ENCODE measurements at regions not wholly inside any gene's neighbourhood (a gene's known extent, or its start where the extent isn't known, plus 50 kb on each side); places are given as distances from the start of the nearest gene placed in this dataset.
"Not testable (repeated sequence)": the region's sequence is repeated elsewhere in the genome, so short reads cannot be mapped to it uniquely, and the experiment has no call there.

- DNase-seq: no peak
Measured at GRCh38 chr13:91032104-91032503, 315.4 kb upstream of the MIR17HG start.

- no peak for DNase-seq
Measured at GRCh38 chr13:91036886-91037285, 310.6 kb upstream of the MIR17HG start.

DNA sequence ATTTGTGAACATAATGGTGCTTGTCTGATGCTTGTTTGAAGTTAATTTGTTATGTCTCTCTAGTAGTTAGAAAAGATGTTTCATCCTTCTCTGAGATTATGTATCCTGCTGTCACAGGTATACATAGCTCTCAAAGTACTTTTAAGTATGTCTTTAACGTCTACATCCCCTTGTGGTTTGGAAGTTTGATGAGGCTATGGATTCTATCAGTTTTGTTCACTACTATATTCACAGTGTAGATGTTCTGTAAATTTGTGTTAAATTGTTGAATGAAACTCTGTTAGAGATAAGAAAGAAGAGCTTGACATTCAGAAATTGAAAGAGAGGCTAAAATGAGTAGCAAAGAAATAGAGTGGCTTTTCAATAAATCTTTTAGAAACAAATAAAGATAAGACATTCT lies 304.6 kb upstream of the MIR17HG start:
- DNase-seq: no peak

DNA sequence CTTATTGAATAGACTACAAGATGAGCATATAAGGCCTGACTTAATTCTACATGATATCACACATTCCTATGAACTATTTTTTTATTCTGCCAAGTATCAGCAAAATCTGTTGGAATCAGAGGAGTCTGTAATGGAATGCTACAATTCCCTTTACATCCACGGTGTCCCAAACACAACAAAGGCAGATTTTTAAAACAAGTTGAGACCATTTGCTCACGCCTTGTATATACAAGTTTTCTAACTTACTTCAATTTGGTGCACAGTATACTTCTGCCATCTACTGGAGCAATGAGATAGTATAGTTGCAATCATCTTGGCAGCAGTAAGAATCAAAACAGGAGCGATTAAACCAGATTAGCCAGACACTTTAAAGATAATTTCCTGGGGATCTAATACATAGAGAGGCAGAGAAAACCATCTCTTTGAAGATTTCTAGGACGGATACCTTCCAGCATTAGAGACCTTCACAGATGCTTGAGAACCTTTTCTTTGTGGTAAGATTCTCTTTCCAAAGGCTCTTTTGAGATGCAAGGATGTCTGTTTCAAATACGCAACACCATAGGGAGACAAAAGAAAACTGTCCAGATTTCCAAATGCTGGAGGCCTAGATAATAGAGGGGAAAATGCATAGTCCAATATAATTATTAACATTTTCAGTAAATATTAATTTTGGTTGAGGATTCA lies 302.0 kb upstream of the MIR17HG start:
- no peak for DNase-seq

- no peak for DNase-seq
Measured at GRCh38 chr13:91046715-91047327, 300.7 kb upstream of the MIR17HG start.

DNA sequence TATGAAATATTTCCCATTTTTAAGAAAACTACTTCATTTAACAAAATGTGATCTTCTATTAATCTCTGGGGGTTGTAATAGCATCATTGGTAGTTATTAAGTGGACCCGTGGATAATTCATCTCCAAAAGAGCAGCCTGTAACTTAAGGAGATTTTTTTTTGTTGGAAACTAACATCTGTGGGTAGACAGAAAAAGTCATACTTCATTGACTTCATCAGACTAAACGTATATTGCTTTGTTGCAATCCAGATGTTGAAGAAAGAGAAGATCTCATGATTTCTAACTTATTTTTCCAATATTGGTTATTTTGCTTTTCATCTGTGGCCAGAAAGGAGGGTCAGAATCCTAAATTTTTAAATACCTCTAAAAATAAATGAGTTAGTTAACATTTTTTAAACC lies 296.5 kb upstream of the MIR17HG start:
- DNase-seq: no peak

GRCh38 chr13:91052876-91053275 lies 294.6 kb upstream of the MIR17HG start:
- no peak for DNase-seq

DNA sequence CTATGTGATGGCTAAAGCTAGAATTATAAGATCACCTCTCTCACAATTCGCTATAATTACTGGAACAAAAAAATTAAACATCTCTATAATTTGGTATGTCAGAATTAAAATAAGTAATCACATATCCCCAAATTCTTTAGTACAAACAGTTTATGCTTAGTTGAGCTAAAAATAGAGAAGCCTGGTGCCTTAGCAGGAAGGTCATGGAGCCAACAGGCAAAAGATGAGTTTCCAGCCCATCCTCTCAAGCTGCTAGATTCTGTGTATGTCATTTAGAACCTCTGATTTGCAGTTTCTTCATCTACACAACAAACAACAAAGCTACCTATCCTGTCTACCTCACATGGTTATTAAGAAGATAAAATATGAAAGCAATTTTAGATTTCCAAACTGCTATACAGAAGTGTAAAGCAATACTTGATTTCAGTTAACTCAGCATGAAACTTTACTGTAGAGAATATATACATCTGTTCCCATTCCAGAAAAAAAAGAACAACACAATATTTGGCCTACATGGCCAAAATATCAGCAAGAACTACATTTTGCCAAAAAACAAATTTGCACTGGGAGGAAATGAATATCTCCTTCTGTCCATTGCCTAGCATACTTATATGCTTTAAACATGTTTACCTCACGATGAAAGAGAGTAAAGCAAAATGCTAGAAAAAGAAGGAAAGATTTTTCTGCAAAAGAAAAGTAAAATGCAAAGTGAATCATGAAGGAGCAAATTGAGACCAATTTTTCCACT lies 294.0 kb upstream of the MIR17HG start:
- no peak for DNase-seq

DNA sequence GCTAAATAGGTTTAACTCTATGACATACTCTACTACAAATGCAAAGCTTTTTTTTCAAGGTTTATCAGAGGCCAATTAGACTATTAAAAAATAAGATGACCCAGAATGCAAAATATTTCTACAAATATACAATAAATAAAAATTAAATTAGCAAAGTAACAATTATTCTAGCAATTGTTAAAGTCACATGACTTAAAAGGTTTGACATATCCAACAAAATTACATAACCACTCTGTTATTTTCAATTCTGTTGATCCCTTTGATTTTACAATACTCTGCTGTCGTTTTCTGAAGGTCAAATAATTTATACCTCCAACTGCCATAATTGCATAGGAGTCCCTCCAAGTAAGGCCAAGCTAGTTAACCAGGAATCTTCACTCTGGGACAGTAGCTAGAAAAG lies 292.6 kb upstream of the MIR17HG start:
- no peak for DNase-seq

DNA sequence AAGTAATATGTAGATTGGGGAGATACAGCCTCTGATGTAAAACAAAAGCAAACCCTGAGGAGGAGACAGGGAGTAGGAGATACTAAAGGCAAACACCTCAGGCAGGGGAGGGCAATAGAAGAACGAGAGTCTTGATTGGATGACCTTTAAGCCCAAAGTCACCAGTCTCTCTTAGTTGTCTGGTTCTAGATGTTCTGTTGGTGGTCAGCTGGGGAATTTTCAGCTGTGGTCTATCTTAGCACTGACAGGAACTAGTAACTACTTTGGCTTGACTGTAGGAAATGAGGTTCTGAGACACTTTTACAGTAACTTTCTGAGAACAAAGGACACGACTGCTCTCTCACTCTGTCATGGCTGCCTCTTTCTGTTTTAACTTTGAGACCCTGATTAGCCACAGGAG lies 290.7 kb upstream of the MIR17HG start:
- no peak for DNase-seq

GRCh38 chr13:91057507-91057906 lies 290.0 kb upstream of the MIR17HG start:
- not testable (repeated sequence) for DNase-seq

DNA sequence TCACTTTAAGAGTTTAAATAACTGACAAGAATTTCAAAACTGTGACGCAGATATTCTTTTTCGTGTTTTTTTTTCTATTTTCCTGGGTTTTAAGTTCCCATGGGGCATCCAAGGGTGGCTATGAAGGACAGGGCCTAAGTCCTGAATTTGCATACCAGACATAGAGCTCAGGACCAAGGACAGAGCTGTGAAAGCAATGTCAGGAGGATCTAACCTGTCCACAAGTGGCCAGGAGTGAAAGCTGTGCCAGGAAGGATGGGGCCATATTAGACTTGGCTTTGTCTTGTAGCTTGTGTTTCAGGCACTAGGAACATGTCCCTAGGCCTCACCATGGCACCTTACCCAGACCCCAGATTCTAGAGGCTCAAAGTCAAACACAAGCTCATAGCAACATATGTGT lies 289.4 kb upstream of the MIR17HG start:
- no peak for DNase-seq

DNA sequence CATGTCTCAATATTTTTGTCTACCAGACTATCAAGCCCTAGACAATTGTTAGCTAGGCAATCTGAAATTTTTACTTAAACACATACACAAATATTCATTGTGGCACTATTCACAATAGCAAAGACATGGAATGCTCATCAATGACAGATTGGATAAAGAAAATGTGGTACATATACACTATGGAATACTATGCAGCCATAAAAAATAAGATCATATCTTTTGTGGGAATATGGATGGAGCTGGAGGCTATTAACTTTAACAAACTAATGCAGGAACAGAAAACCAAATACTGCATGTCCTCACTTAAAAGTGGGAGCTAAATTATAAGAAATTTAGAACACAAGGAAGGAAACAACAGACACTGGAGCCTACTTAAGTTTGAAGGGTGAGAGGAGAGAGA lies 288.6 kb upstream of the MIR17HG start:
- DNase-seq: no peak

- DNase-seq: no peak
Measured at GRCh38 chr13:91066745-91067144, 280.7 kb upstream of the MIR17HG start.

- no peak for DNase-seq
Measured at GRCh38 chr13:91072486-91072885, 275.0 kb upstream of the MIR17HG start.

DNA sequence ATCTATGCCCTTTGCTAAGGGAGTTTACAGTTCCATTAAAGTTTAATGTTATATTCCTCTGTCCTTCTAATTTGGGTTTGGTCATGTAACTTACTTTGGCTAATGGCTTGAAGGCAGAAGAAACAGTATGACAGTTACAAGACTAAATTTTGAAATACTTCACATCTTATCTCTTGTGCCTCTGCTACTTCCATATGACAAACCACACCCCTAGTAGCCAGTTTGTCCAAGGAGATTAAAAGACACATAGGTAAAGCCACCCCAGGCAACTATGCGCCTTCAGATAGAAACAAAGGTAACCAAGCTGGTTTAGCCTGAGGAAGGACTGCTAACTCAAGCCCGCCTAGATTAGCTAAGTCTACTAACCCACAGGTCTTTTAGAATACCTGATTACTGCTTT lies 273.4 kb upstream of the MIR17HG start:
- no peak for DNase-seq

DNA sequence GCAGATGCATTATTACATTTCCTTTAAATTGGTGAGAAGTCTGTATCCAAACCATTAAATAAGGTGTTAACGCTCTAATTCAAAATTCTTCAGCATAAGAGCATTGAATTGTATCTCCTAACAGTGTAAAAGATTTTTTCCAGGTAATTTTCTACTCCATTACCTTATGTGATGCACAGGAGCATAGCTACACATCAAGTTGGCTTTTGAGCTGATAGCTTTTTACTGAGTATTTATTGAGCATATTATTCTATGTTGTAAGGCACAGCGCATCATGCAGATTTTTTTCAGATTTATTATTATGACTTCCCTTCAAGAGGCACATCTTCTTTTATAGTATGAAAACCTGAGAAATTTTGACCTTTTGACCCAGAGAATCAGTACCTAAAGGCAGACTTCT lies 270.7 kb upstream of the MIR17HG start:
- no peak for DNase-seq

DNA sequence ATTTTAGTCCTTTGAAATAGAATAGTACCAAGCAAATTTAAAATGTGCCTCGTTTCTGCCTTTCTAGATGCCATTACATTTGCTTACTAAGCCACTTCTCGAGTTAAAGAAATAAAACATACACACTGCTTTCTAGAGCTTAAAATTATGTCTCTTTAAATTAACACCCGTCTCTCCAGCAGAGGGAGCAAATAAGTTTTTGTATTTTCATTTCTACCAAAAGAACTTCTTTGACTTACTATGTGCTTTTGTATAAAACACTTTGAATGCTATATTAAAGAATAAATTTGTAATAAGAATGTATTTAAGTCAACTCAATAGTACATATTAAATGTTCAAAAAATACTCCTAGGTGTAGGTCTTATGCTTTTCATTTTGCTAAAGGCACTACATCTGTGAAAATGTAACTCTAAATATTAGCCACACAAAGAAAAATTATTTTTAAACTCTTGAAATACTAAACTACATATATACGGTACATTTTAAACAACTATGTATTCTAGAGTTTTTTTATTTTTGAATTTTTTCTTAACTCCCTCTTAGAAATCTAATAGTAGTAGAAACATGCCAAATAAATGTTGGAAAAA lies 269.3 kb upstream of the MIR17HG start:
- DNase-seq: peak; percentile 11

DNA sequence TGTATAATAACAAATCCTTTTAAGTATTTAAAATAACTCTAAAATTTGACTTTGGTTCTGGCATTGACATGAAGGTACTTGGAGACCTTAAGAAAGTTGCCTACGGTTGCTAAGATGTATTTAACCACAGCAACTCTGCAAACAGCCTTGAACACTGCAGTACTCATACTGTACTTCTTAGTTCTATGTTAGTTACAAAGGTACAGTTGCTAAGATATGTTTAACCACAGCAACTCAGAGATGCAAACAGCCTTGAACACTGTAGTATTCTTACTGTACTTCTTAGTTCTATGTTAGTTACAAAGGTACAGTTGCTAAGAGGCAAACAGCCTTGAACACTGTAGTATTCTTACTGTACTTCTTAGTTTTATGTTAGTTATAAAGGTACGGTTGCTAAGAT lies 268.3 kb upstream of the MIR17HG start:
- DNase-seq: no peak

- DNase-seq: no peak
Measured at GRCh38 chr13:91085127-91085526, 262.4 kb upstream of the MIR17HG start.

- DNase-seq: no peak
Measured at GRCh38 chr13:91086936-91087716, 260.4 kb upstream of the MIR17HG start.

- DNase-seq: no peak
Measured at GRCh38 chr13:91097269-91097668, 250.2 kb upstream of the MIR17HG start.

GRCh38 chr13:91099877-91100276 lies 247.6 kb upstream of the MIR17HG start:
- DNase-seq: no peak
